HEK293T (cell line): ENCODE measurements at regions not wholly inside any gene's neighbourhood (a gene's known extent, or its start where the extent isn't known, plus 50 kb on each side); places are given as distances from the start of the nearest gene placed in this dataset.
"Not testable (repeated sequence)": the region's sequence is repeated elsewhere in the genome, so short reads cannot be mapped to it uniquely, and the experiment has no call there.

ENCODE experiments used
- CTCF ChIA-PET: fragments of 350-600 bp; formaldehyde crosslinking; extraction: SDS; loops from one replicate; lab custom pipeline; 2021; ENCODE audit warnings: antibody characterized with exemption, inconsistent platforms; lab: Yijun Ruan, JAX
- POLR2A ChIA-PET: fragments of 350-600 bp; formaldehyde crosslinking; extraction: SDS; loops from one replicate; lab custom pipeline; 2020; ENCODE audit warnings: antibody characterized with exemption, inconsistent platforms; lab: Yijun Ruan, JAX
- DNase-seq: peaks from one replicate; pipeline ENCODE4 v3.0.0; 2012; ENCODE audit warnings: mixed read lengths; ENCODE audit errors: extremely low spot score
- ARNT ChIP-seq: fragments of 450-650 bp; IDR thresholded peaks from 2 replicates; pipeline ENCODE4 v1.6.1; 2017; ENCODE audit warnings: mild to moderate bottlenecking
- BHLHE40 ChIP-seq: fragments of 450-650 bp; IDR thresholded peaks from 2 replicates; pipeline ENCODE4 v1.6.1; 2016; ENCODE audit warnings: mild to moderate bottlenecking, moderate library complexity, borderline replicate concordance
- CTBP1 ChIP-seq: fragments of 450-650 bp; IDR thresholded peaks from 2 replicates; pipeline ENCODE4 v1.6.1; 2016; ENCODE audit warnings: borderline replicate concordance
- ELF4 ChIP-seq: fragments of 450-650 bp; IDR thresholded peaks from 2 replicates; pipeline ENCODE4 v1.6.1; 2017; ENCODE audit warnings: antibody characterized with exemption
- FOXA1 ChIP-seq: fragments of 450-650 bp; IDR thresholded peaks from 2 replicates; pipeline ENCODE4 v1.6.1; 2016; ENCODE audit warnings: mild to moderate bottlenecking
- FOXK2 ChIP-seq: fragments of 450-650 bp; IDR thresholded peaks from 2 replicates; pipeline ENCODE4 v1.6.1; 2016; ENCODE audit warnings: mild to moderate bottlenecking
- FOXM1 ChIP-seq: fragments of 450-650 bp; IDR thresholded peaks from 2 replicates; pipeline ENCODE4 v1.6.1; 2017; ENCODE audit warnings: mild to moderate bottlenecking, borderline replicate concordance
- HDGF ChIP-seq: fragments of 450-650 bp; IDR thresholded peaks from 2 replicates; pipeline ENCODE4 v1.6.1; 2017; ENCODE audit warnings: antibody characterized with exemption, borderline replicate concordance
- L3MBTL2 ChIP-seq: fragments of 450-650 bp; conservative IDR thresholded peaks from 2 replicates; pipeline ENCODE4 v1.6.1; 2016; ENCODE audit warnings: mild to moderate bottlenecking
- LEF1 ChIP-seq: fragments of 450-650 bp; IDR thresholded peaks from 2 replicates; pipeline ENCODE4 v1.6.1; 2017; ENCODE audit warnings: mild to moderate bottlenecking, borderline replicate concordance
- NFRKB ChIP-seq: fragments of 450-650 bp; IDR thresholded peaks from 2 replicates; pipeline ENCODE4 v1.6.1; 2016; ENCODE audit warnings: mild to moderate bottlenecking, moderate library complexity
- PKNOX1 ChIP-seq: fragments of 450-650 bp; IDR thresholded peaks from 2 replicates; pipeline ENCODE4 v1.6.1; 2016
- SP1 ChIP-seq: fragments of 450-650 bp; IDR thresholded peaks from 2 replicates; pipeline ENCODE4 v1.6.1; 2017
- SUZ12 ChIP-seq: fragments of 450-650 bp; IDR thresholded peaks from 2 replicates; pipeline ENCODE4 v1.6.1; 2016; ENCODE audit warnings: mild to moderate bottlenecking
- TARDBP ChIP-seq: fragments of 450-650 bp; IDR thresholded peaks from 2 replicates; pipeline ENCODE4 v1.6.1; 2016
- ZNF384 ChIP-seq: fragments of 450-650 bp; IDR thresholded peaks from 2 replicates; pipeline ENCODE4 v1.6.1; 2016

GRCh38 chr21:25449950-25450349, 157.3 kb downstream of the MRPL39 start:
- CTCF ChIA-PET: no interaction called here
- no peak for DNase-seq
- POLR2A ChIA-PET: no interaction called here
- no peak for TF ChIP-seq FOXK2
- TF ChIP-seq HDGF: no peak
- no peak for TF ChIP-seq ARNT
- no peak for TF ChIP-seq SUZ12

GRCh38 chr21:25441835-25442234, 165.4 kb downstream of the MRPL39 start:
- DNase-seq: no peak
- ChIA-PET CTCF (no interaction called here), POLR2A (no interaction called here)
- TF ChIP-seq SUZ12: no peak
- no peak for TF ChIP-seq LEF1
- TF ChIP-seq FOXM1: no peak
- no peak for TF ChIP-seq CTBP1
- no peak for TF ChIP-seq FOXK2
- no peak for TF ChIP-seq BHLHE40
- TF ChIP-seq FOXA1: no peak
- no peak for TF ChIP-seq ZNF384
- no peak for TF ChIP-seq SP1
- no peak for TF ChIP-seq TARDBP
- TF ChIP-seq ELF4: no peak
- TF ChIP-seq L3MBTL2: no peak
- TF ChIP-seq PKNOX1: no peak
- TF ChIP-seq NFRKB: no peak
- TF ChIP-seq ARNT: no peak
- TF ChIP-seq HDGF: no peak

- CTCF ChIA-PET, DNase-seq, POLR2A ChIA-PET: not testable (repeated sequence)
These were observed 169.8 kb downstream of the MRPL39 start for GRCh38 chr21:25437465-25437864.

- DNase-seq: no peak
- TF ChIP-seq SUZ12 (no peak), BHLHE40 (no peak), ZNF384 (no peak), PKNOX1 (no peak), HDGF (no peak), CTBP1 (no peak), FOXM1 (no peak), ARNT (no peak), SP1 (no peak)
- ChIA-PET POLR2A (no interaction called here), CTCF (no interaction called here)
These were observed 178.7 kb downstream of the MRPL39 start for GRCh38 chr21:25428537-25428936.

- no peak for TF ChIP-seq TARDBP
- no peak for TF ChIP-seq NFRKB
- no peak for TF ChIP-seq ELF4
- no peak for TF ChIP-seq FOXM1
- no peak for TF ChIP-seq FOXA1
- TF ChIP-seq BHLHE40: no peak
- TF ChIP-seq SP1: no peak
- no peak for TF ChIP-seq ARNT
- TF ChIP-seq ZNF384: no peak
- ChIA-PET POLR2A (no interaction called here), CTCF (no interaction called here)
- DNase-seq: no peak
These were observed 179.5 kb downstream of the MRPL39 start for GRCh38 chr21:25427828-25428227.

GRCh38 chr21:25426580-25426979, 180.7 kb downstream of the MRPL39 start:
- ChIA-PET POLR2A (no interaction called here), CTCF (no interaction called here)
- TF ChIP-seq CTBP1 (no peak), BHLHE40 (no peak), FOXA1 (no peak), ZNF384 (no peak), SP1 (no peak), ARNT (no peak), FOXK2 (no peak), NFRKB (no peak), ELF4 (no peak)
- no peak for DNase-seq

GRCh38 chr21:25425156-25425555, 182.1 kb downstream of the MRPL39 start:
- no peak for TF ChIP-seq PKNOX1
- no peak for TF ChIP-seq L3MBTL2
- TF ChIP-seq ELF4: no peak
- no peak for TF ChIP-seq FOXK2
- no peak for TF ChIP-seq FOXM1
- no peak for TF ChIP-seq BHLHE40
- TF ChIP-seq ZNF384: no peak
- TF ChIP-seq CTBP1: no peak
- no peak for TF ChIP-seq SP1
- TF ChIP-seq FOXA1: no peak
- TF ChIP-seq ARNT: no peak
- TF ChIP-seq SUZ12: no peak
- no peak for TF ChIP-seq LEF1
- TF ChIP-seq TARDBP: no peak
- ChIA-PET CTCF (no interaction called here), POLR2A (no interaction called here)
- no peak for DNase-seq
